ENCODE measurements at regions not wholly inside any gene's neighbourhood (a gene's known extent, or its start where the extent isn't known, plus 50 kb on each side); places are given as distances from the start of the nearest gene placed in this dataset.

DNA sequence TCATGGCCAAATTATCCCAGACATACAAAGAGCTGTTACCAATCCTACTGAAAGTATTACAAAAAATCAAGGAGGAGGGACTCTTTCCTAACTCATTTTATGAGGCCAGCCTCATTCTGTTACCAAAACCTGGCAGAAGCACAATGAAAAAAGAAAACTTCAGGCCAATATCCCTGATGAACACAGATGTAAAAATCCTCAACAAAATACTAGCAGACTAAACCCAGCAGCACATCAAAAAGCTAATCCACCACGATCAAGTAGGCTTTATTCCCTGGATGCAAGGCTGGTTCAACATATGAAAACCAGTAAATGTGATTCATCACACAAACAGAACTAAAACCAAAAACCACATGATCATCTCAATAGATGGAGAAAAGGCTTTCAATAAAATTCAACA, 109.2 kb downstream of the C6orf118 start:
- TF ChIP-seq CTCF (IDR thresholded peaks at IDR 0.05 in 4 of 5, conservative IDR thresholded peaks at IDR 0.05 in 1 of 5) (no peak), POLR2A (IDR thresholded peaks at IDR 0.05) (no peak)

All from gastrocnemius medialis (tissue), 4 donors.